Ureter (tissue), 1 donor: ENCODE measurements at regions not wholly inside any gene's neighbourhood (a gene's known extent, or its start where the extent isn't known, plus 50 kb on each side); places are given as distances from the start of the nearest gene placed in this dataset.

ENCODE experiments used
- DNase-seq: peaks from one replicate; pipeline ENCODE4 v3.0.0-alpha.2; 2020; ENCODE audit warnings: low spot score
- donor health status: DM: yes; HTN: yes; CAD: no.

- no peak for DNase-seq
Measured at GRCh38 chr6:113562248-113562647, 294.9 kb upstream of the MARCKS start.

DNA sequence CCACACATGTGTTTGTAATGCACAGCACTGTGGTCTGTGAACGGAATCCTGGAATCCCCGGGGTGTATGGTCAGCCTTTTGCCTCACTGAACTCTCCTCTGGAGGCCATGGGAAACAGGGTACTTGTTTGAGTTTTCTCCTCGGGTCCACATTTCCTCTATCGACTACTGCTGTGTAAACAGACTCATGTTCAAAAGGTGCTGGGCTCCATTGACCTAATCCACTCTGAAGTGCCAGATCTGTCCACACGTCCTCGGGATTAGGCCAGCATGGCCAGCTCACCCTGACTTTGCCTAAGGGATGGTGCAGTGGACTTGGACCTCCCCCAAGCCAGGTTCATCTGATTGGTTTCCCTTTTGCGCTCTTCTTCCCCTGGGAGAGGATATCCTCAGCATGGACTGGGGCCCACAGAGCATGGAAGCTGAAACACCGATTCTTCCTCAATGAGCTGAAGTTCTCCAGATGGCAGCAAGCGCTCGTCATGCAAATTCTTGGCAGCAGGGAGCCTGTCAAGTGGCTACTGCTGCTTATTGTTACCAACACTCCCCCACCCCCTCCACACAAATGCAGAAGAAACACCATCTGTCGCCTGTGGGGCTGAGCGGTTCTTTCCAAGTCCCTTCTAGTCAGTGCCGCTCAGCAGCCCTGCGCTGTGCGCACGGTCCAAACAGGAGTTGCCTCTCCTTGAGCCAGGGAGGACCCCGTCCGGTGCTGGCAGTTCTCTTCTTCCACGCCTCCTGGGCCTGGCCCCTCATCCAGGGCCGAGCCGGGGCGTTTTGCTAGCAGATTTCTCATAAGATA lies 292.6 kb upstream of the MARCKS start:
- DNase-seq = peak; percentile 45

DNA sequence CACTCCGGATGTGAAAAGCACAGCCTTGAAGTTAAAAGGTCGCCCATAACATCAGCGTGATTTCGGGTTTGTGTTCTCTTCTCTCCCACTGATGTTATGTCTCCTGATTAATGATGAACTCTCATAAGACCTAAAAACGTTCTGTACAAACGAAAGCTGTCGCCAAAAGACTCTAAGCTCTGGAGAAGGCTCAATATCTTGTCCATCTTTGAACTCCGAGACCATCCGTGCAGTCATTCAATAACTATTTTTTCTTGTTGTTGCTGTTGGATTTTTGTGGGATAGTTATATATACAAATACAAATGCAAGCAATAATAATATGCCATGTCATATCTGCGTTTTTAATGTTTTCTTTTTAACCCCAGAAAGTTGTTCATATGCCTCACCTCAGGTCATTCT lies 291.8 kb upstream of the MARCKS start:
- no peak for DNase-seq

GRCh38 chr6:113570161-113570560 lies 287.0 kb upstream of the MARCKS start:
- no peak for DNase-seq

GRCh38 chr6:113570641-113571040 lies 286.5 kb upstream of the MARCKS start:
- no peak for DNase-seq

DNA sequence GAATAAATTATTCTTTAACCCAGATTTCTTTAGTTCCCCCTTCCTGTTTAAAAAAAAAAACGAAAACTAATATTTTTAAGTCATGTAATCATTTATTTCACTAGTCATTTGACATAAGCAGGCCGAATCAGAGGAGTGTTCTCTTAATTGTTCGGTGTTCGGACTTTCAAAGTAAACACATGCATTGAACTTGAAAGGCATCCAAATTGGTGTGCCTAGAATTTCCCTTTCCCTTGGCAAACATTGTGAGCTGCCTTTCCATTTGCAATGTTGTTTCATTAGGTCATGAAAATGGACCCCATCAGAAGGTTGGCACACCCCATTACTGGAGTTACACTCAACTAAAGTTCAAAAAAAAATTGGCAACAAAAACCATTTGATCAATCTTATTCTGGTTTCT lies 283.0 kb upstream of the MARCKS start:
- no peak for DNase-seq

GRCh38 chr6:113576310-113576709 lies 280.8 kb upstream of the MARCKS start:
- DNase-seq = no peak

DNA sequence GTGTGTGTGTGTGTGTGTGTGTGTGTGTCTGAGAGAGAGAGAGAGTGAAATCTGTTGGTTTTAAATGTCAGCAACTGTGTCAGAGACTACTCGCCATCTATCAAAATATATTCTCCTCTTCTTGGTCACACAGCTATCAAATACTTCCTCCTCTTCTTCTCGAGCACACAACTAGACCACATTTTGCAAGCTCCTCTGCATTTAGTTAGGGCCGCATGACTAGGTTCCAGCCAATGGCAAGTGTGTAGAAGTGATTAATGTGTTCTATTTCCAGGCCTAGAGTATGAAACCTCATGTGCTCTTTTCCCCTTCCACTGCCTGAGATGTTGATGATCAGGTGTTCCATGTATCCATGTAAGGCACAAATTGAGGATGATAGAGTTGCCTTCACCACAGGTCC lies 278.5 kb upstream of the MARCKS start:
- DNase-seq = no peak

GRCh38 chr6:113584767-113585166 lies 272.4 kb upstream of the MARCKS start:
- DNase-seq = no peak

- no peak for DNase-seq
Measured at GRCh38 chr6:113585246-113585645, 271.9 kb upstream of the MARCKS start.

DNA sequence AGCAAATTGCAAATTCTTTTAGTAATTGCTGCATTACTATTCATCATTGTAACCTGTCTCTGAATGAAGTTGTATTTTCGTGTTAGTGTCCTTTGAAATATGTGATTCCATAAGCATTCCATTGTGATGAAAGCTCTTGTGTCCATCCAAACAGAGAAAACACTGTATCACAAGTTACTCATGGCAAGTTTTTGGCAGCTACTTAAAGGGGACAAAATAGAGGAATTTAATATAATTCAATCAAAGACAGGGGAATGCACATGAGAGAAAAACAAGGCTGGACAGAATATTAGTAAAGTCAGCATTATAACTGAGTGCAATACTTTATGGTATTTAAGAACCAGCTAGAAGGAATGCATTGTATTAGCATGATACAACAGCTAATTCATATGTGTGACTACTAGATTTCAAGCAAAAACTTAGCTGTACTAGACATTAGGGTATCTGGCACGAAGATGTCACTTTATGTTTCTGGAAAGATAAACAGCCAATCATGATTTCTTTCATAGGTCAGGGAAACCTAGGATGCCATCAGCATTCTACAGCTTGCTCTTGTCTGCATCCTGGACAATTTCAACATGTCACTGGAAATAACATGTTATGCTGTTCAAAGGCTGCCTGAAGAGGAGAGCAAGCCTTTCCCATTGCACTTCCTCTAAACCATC lies 270.6 kb upstream of the MARCKS start:
- no peak for DNase-seq

GRCh38 chr6:113587078-113587699 lies 270.0 kb upstream of the MARCKS start:
- DNase-seq = no peak

DNA sequence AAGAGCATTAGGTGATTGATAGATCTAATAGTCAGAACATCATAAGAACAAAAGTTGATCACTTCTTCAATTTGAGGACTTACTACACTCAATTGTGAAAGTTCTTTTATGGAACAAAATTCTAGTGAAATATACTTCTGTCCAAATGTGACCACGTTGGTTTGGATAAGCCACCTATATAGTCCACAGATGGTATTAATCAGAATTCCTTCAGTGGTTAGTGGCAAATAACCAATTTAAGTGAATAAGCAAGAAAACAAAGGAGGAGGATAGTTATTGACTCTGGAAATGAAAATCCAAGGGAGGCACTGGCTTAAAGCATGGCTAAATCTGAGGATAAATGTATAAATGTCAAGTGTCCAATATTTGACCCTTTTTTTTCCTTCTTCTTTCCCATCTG lies 268.5 kb upstream of the MARCKS start:
- no peak for DNase-seq

DNA sequence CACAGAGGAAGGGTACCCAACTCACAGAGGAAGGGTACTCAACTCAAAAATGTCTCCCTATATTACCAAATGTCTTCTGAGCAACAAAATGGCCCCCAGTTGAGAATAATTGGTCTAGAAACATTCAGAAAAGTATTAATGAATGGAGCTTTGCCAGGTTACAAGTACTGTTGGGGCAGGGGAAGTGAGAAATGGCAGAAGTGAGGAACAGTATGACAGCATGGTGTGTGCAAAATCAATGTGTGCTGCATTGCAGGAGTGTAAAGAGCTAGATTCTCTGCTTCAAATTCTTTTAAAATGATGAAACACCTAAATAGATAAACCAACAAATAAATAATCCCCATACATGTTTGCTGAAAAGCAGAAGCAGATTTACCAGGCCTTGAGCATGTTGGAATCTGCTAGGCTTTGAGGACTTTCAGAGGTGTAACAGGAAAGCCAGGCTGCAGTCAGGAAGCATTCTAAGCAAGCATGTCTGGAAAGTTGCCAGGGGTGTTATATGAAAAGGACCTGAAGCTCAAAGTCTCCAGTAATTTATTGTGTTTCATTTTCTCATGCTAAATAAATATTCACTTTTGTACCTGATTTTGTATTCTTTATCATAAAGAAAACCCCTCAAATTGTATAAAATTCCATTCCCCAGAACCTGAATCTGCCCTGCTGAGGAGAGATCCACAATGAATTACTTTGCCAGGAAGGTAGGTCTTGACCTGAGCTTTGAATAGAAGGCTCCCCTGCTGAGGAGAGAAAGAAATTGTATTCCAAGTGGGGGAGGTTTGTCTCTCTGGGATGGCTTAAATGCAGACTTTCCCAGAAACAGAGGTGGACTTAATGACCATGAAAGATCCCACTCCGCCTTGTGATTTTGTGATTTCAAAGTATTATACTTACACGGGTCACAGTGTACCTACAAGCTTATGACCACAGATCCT lies 265.0 kb upstream of the MARCKS start:
- DNase-seq = peak; percentile 55

- no peak for DNase-seq
Measured at GRCh38 chr6:113594726-113595125, 262.4 kb upstream of the MARCKS start.

DNA sequence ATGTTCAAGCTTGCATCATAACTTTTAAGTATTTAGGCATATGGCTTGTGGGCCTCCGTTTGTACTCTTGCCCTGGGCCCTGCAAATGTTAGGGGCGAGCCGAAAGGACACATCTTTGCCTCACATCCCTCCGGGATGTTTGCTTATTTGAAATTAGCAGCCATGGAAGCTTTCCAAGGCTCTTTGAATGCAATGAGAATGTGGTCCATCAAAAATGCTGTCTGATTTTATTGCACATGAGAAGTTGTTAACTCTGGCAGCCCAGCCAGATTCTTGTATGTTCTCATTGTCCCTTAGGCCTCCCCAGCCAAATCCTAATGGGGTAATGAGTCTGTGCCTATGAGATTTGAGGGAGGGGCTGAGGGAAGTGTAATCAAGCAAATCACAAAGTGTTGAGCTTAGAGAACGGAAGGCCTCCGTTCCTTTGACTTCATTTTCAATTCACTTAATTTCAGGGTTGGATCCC lies 261.2 kb upstream of the MARCKS start:
- peak; percentile 52 for DNase-seq

- no peak for DNase-seq
Measured at GRCh38 chr6:113596387-113597230, 260.5 kb upstream of the MARCKS start.

DNA sequence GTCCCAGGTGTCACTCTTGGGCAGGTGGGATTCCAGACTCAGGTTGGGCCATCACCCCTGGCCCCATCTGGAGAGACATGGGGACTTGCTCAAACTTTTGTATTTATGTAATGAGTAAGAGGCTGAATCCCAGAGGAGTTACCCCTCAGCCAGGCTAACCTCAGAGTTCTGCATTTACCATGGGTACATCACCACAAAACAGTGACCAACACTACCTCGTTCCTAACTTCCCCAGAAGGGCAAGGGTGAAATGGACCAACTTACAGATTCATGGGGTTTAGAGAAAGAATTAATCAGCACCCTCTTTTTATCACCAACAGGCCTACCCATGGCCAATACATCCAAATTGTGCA lies 259.9 kb upstream of the MARCKS start:
- no peak for DNase-seq

GRCh38 chr6:113598786-113599185 lies 258.4 kb upstream of the MARCKS start:
- no peak for DNase-seq

DNA sequence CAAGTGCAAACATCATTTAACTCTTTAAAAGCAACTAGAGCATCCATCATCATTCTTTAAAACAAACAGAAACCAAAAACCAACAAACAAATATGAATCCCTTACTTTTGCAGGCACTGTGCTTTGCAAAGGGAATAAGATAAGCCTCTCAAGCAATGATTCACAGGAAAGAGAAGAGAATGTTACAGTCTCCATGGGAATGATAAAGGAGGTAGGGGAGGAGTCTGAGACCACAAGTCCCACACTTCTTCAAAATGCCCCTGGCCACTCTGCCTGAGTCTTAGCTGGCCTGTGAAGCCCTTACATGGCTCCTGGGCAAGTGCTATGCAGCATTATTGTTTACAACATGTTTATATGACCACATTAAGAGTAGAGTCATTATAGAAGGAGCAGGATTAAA lies 257.7 kb upstream of the MARCKS start:
- DNase-seq = no peak
